GM12878 (cell line): ENCODE measurements at regions not wholly inside any gene's neighbourhood (a gene's known extent, or its start where the extent isn't known, plus 50 kb on each side); places are given as distances from the start of the nearest gene placed in this dataset.

ENCODE experiments used
- ATAC-seq: fragments of 200-7000 bp; cut with Tn5 transposase; 3 replicates; pipeline ENCODE4 v1.9.1; 2020; ENCODE audit warnings: mild to moderate bottlenecking, moderate library complexity
- BruUV-seq: library from RNA; stranded (reverse); fragments of 400-500 nt; replicated peaks from 2 replicates; lab custom pipeline; 2021; lab: Mats Ljungman, UMichigan
- CTCF ChIA-PET: fragments of 300-600 bp; sonication (Branson Sonifier 250); formaldehyde crosslinking; extraction: SDS; loops from one replicate; lab custom pipeline; 2021; ENCODE audit warnings: inconsistent platforms; lab: Yijun Ruan, JAX
- POLR2A ChIA-PET: fragments of 350-600 bp; formaldehyde crosslinking; extraction: SDS; loops from one replicate; lab custom pipeline; 2021; ENCODE audit warnings: inconsistent platforms; lab: Charles Lee
- RAD21 ChIA-PET: fragments of 300-600 bp; sonication (Branson Sonifier 250); formaldehyde crosslinking; loops from one replicate; lab custom pipeline; 2023; ENCODE audit warnings: antibody characterized with exemption; ENCODE audit not compliant: unreplicated experiment; lab: Charles Lee
- SMC1A ChIA-PET: fragments of 300-600 bp; sonication (Branson Sonifier 250); formaldehyde crosslinking; loops from one replicate; lab custom pipeline; 2023; ENCODE audit not compliant: unreplicated experiment, uncharacterized antibody; lab: Charles Lee
- DNase-seq: peaks from one replicate; pipeline ENCODE4 v3.0.0-alpha.2; 2011; ENCODE audit warnings: low read depth, low spot score
- FAIRE-seq: peaks from 3 replicates; lab custom pipeline; 2011; peaks lifted over from hg19 to GRCh38; lab: Jason Lieb, UNC
- H2AFZ ChIP-seq: 2 replicates; pipeline ENCODE4 v1.6.0; 2011; ENCODE audit warnings: low read depth, low read length, control low read depth; ENCODE audit not compliant: control insufficient read depth
- H3K27ac ChIP-seq: 2 replicates; pipeline ENCODE4 v1.5.1; 2011; ENCODE audit warnings: control low read depth; ENCODE audit not compliant: control insufficient read depth, insufficient read depth
- H3K27me3 ChIP-seq, 2 experiments: replicated peaks in 1 of 2; 2 replicates each; pipeline versions ENCODE4 v1.6.0 to v1.6.1; 2011; ENCODE audit warnings: low read length in 1 of 2; ENCODE audit not compliant: control insufficient read depth in 2 of 2, insufficient read depth in 2 of 2
- H3K36me3 ChIP-seq, 2 experiments: 2 replicates each; pipeline ENCODE4 v1.5.1; 2011; ENCODE audit warnings: low read length in 1 of 2; ENCODE audit not compliant: control insufficient read depth in 2 of 2, insufficient read depth in 2 of 2
- H3K4me1 ChIP-seq: 2 replicates; pipeline ENCODE4 v1.6.1; 2011; ENCODE audit warnings: mild to moderate bottlenecking, low read length, moderate library complexity, mixed read lengths; ENCODE audit not compliant: control insufficient read depth, insufficient read depth
- H3K4me2 ChIP-seq: 2 replicates; pipeline ENCODE4 v1.6.0; 2011; ENCODE audit warnings: control low read depth; ENCODE audit not compliant: control insufficient read depth, insufficient read depth
- H3K4me3 ChIP-seq: fragments of 200-600 bp; sonication (generic); 2 replicates; pipeline ENCODE4 v1.5.1; 2016
- H3K79me2 ChIP-seq: 2 replicates; pipeline ENCODE4 v1.6.0; 2011; ENCODE audit warnings: low read length; ENCODE audit not compliant: control insufficient read depth, insufficient read depth
- H3K9ac ChIP-seq: 2 replicates; pipeline ENCODE4 v1.8.0; 2011; ENCODE audit warnings: low read length, control low read depth, mixed read lengths; ENCODE audit not compliant: control insufficient read depth, insufficient read depth
- H3K9me3 ChIP-seq: replicated peaks from 3 replicates; pipeline ENCODE4 v1.5.1; 2011; ENCODE audit warnings: mild to moderate bottlenecking, low read length; ENCODE audit not compliant: control insufficient read depth, insufficient read depth
- H4K20me1 ChIP-seq: 2 replicates; pipeline ENCODE4 v1.6.0; 2011; ENCODE audit not compliant: control insufficient read depth, insufficient read depth
- CHD1 ChIP-seq: IDR thresholded peaks from 2 replicates; pipeline ENCODE4 v1.6.1; 2012; ENCODE audit warnings: low read depth, low read length, improper control_type of control experiment
- HCFC1 ChIP-seq: fragments of 150-350 bp; IDR thresholded peaks from 2 replicates; pipeline ENCODE4 v1.6.1; 2014; ENCODE audit warnings: low read length
- MEF2B ChIP-seq: fragments of 450-650 bp; IDR thresholded peaks from 2 replicates; pipeline ENCODE4 v1.6.1; 2018; ENCODE audit warnings: mild to moderate bottlenecking, moderate library complexity; ENCODE audit not compliant: partially characterized antibody, poor library complexity, severe bottlenecking
- NFYA ChIP-seq: IDR thresholded peaks from 2 replicates; pipeline ENCODE4 v1.6.1; 2011; ENCODE audit warnings: low read depth, mild to moderate bottlenecking, low read length, improper control_type of control experiment, borderline replicate concordance
- PML ChIP-seq: IDR thresholded peaks from 2 replicates; pipeline ENCODE4 v1.6.1; 2012; ENCODE audit warnings: low read length, inconsistent platforms
- RB1 ChIP-seq: fragments of 450-650 bp; formaldehyde crosslinking; IDR thresholded peaks from 2 replicates; pipeline ENCODE4 v1.6.1; 2017; ENCODE audit warnings: mild to moderate bottlenecking, borderline replicate concordance
- RCOR1 ChIP-seq: conservative IDR thresholded peaks from 2 replicates; pipeline ENCODE4 v1.6.1; 2012; ENCODE audit warnings: low read depth, low read length, improper control_type of control experiment
- SPI1 ChIP-seq: IDR thresholded peaks from 2 replicates; pipeline ENCODE4 v1.6.1; 2011; ENCODE audit warnings: low read depth, mild to moderate bottlenecking, low read length, moderate library complexity, borderline replicate concordance; ENCODE audit not compliant: insufficient read depth
- SUZ12 ChIP-seq: fragments of 200-600 bp; sonication (generic); IDR thresholded peaks from one replicate; pipeline ENCODE4 v1.6.1; 2018; ENCODE audit warnings: antibody characterized with exemption, mild to moderate bottlenecking; ENCODE audit not compliant: unreplicated experiment
- WGBS: methylation state at CpG from one replicate; pipeline ENCODE4 v1.1.6; 2016; ENCODE audit warnings: low lambda C conversion rate; ENCODE audit not compliant: insufficient replicate concordance, insufficient coverage; ENCODE audit errors: missing lambda C conversion rate; 5-methylcytosine and 5-hydroxymethylcytosine counted together
- in situ Hi-C: fragments of 300-500 bp; cut with MboI; formaldehyde crosslinking; loops from 9 replicates; pipeline ENCODE4 v1.14.3; 2018; ENCODE audit warnings: mixed read lengths
- intact Hi-C: fragments of 100-400 bp; cut with micrococcal nuclease; formaldehyde crosslinking; loops from one replicate; pipeline ENCODE4 v1.14.2; 2022; ENCODE audit not compliant: unreplicated experiment

DNA sequence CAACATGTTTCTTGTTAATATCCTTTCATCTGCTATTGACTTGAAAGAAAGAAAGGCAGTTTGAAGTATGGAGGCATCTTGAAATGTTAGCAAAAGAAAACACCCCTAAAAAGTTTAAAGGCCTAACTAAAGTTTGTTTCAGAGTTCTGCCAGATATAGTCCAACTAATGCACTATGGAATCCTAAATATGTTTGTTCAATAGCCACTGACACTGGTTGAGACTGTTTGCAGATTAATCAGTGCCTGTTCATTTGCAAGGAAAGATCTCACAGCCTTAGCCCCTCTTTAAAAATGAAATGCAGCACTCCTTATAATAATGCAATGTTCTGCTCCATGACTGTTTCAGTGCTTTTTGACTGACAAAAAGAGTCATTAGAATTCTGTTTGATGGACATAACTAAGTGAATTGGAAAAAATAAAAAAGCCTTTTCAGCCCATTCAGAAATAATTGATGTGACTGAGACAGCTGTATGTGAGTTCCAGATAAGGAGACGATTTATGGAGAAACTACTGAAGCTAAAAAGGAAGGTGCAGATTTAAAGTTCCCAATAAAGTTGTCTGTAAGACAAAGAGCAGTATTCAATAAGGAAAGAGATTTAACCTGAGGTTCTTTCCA lies 192.0 kb downstream of the PCDH7 start:
- FAIRE-seq, result no peak
- no peak for TF ChIP-seq CHD1
- TF ChIP-seq RB1, result no peak
- TF ChIP-seq SPI1, result no peak
- no peak for TF ChIP-seq HCFC1
- TF ChIP-seq RCOR1, result no peak
- no peak for TF ChIP-seq MEF2B
- TF ChIP-seq NFYA, result no peak
- TF ChIP-seq SUZ12, result no peak
- TF ChIP-seq PML, result no peak

More for the DNA sequence above, 192.0 kb downstream of the PCDH7 start:
- no peaks in the 10 kb centered on the region for H3K4me1 ChIP-seq
- no peak for DNase-seq
- POLR2A ChIA-PET, result no interaction called here
- H4K20me1 ChIP-seq, result no peaks in the 10 kb centered on the region
- no TSS peak for BruUV-seq
- H3K4me3 ChIP-seq, result no peak overlapping the region
- no peak overlapping the region for H3K9ac ChIP-seq
- no peaks in the 10 kb centered on the region for H3K9me3 ChIP-seq
- no peak for ATAC-seq
- no peaks in the 10 kb centered on the region for H3K36me3 ChIP-seq
- RAD21 ChIA-PET, result no interaction called here
- no peaks in the 10 kb centered on the region for H3K27me3 ChIP-seq
- SMC1A ChIA-PET, result no interaction called here
- in situ Hi-C loops (no loop called here), intact Hi-C loops (no loop called here)
- no peak overlapping the region for H3K27ac ChIP-seq
- H2AFZ ChIP-seq, result no peak overlapping the region
- no peaks in the 10 kb centered on the region for H3K79me2 ChIP-seq
- no peak overlapping the region for H3K4me2 ChIP-seq
- CTCF ChIA-PET, result interaction anchor here (0.7 kb wide), 1 partner anchor 14 kb away, joined by 3 read pairs; no protein-coding TSS in a partner anchor
- 0% methylated on average over 1 of the region's 1 CpG for WGBS
